H1 (cell line): ENCODE measurements at regions not wholly inside any gene's neighbourhood (a gene's known extent, or its start where the extent isn't known, plus 50 kb on each side); places are given as distances from the start of the nearest gene placed in this dataset.

ENCODE experiments used
- TF ChIP-seq, protein P1 (sequence below): IDR thresholded peaks from 2 replicates; pipeline ENCODE4 v1.6.1; 2012; ENCODE audit warnings: low read length, inconsistent platforms

DNA sequence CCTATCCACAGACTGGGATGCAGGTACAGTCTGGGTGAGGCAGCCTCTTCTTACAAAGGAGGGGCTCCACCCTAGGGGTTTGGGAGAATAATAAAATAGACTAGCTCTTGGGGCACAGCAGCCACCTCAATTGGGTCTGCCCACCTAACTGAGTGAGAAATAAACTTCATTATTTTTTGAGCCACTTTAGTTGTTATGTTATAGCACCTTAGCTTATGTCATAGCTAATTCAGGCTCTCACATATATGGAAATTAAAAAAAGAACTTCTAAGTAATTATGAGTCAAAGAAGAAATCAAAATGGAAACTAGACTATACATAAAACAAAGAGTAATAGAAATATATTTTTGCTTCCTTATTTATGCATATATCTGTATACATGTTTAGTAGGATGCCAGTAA is 318.5 kb upstream of the B3GALT2 start (continued):
- TF ChIP-seq, protein P1, sequence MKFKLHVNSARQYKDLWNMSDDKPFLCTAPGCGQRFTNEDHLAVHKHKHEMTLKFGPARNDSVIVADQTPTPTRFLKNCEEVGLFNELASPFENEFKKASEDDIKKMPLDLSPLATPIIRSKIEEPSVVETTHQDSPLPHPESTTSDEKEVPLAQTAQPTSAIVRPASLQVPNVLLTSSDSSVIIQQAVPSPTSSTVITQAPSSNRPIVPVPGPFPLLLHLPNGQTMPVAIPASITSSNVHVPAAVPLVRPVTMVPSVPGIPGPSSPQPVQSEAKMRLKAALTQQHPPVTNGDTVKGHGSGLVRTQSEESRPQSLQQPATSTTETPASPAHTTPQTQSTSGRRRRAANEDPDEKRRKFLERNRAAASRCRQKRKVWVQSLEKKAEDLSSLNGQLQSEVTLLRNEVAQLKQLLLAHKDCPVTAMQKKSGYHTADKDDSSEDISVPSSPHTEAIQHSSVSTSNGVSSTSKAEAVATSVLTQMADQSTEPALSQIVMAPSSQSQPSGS: no peak
- TF ChIP-seq, all 59 proteins: peak for 0
